Epithelial cell of proximal tubule (primary cell): ENCODE measurements at regions not wholly inside any gene's neighbourhood (a gene's known extent, or its start where the extent isn't known, plus 50 kb on each side); places are given as distances from the start of the nearest gene placed in this dataset.

Experiments used
- DNase-seq: peaks from one replicate; pipeline ENCODE4 v3.0.0-alpha.2; 2011; ENCODE audit warnings: low read depth
- H3K4me3 ChIP-seq: 2 replicates; pipeline ENCODE4 v1.5.1; 2011; ENCODE audit warnings: low read depth, mild to moderate bottlenecking, low read length
- TF ChIP-seq, protein P1 (sequence below): conservative IDR thresholded peaks from 2 replicates; pipeline ENCODE4 v1.5.1; 2012; ENCODE audit warnings: low read depth, mild to moderate bottlenecking, low read length

- TF ChIP-seq, protein P1, sequence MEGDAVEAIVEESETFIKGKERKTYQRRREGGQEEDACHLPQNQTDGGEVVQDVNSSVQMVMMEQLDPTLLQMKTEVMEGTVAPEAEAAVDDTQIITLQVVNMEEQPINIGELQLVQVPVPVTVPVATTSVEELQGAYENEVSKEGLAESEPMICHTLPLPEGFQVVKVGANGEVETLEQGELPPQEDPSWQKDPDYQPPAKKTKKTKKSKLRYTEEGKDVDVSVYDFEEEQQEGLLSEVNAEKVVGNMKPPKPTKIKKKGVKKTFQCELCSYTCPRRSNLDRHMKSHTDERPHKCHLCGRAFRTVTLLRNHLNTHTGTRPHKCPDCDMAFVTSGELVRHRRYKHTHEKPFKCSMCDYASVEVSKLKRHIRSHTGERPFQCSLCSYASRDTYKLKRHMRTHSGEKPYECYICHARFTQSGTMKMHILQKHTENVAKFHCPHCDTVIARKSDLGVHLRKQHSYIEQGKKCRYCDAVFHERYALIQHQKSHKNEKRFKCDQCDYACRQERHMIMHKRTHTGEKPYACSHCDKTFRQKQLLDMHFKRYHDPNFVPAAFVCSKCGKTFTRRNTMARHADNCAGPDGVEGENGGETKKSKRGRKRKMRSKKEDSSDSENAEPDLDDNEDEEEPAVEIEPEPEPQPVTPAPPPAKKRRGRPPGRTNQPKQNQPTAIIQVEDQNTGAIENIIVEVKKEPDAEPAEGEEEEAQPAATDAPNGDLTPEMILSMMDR, result no peak
- no peak overlapping the region for H3K4me3 ChIP-seq
- no peak for DNase-seq
Measured at GRCh38 chr1:4044967-4045366, 144.9 kb upstream of the C1orf174 start.

- TF ChIP-seq, protein P1, result no peak
- H3K4me3 ChIP-seq, result no peak overlapping the region
Measured at GRCh38 chr1:4045397-4046010, 145.4 kb upstream of the C1orf174 start.

GRCh38 chr1:4046836-4047461, 146.9 kb upstream of the C1orf174 start:
- DNase-seq, result no peak
- no peak overlapping the region for H3K4me3 ChIP-seq

More at GRCh38 chr1:4045397-4046010, 145.4 kb upstream of the C1orf174 start:
- no peak for DNase-seq

GRCh38 chr1:4047666-4048065, 147.6 kb upstream of the C1orf174 start:
- no peak overlapping the region for H3K4me3 ChIP-seq
- DNase-seq, result no peak
- TF ChIP-seq, protein P1, result no peak

More at GRCh38 chr1:4046836-4047461, 146.9 kb upstream of the C1orf174 start:
- TF ChIP-seq, protein P1, result no peak

GRCh38 chr1:4048076-4048475, 148.0 kb upstream of the C1orf174 start:
- TF ChIP-seq, protein P1, result no peak
- H3K4me3 ChIP-seq, result no peak overlapping the region
- no peak for DNase-seq

DNA sequence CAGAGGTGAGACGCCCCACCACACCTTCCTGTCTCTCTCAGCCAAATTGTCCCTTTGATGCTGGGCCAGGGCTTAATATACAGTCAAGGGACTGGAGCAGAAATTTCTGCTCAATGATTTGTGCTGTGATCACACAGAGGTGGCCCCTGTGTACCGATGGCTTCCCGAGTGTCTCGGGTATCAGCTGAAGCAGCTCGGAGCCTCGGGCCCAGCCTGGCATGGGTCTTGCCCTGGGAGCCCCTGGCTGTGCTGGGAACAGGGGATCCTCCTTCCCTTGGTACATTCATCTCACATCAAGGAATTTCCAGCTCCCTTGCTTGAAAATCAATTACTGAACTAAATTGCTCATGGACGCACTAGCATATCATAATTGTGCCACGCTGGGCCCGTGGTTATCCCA, 148.8 kb upstream of the C1orf174 start:
- TF ChIP-seq, protein P1, result no peak
- DNase-seq, result no peak
- no peak overlapping the region for H3K4me3 ChIP-seq

DNA sequence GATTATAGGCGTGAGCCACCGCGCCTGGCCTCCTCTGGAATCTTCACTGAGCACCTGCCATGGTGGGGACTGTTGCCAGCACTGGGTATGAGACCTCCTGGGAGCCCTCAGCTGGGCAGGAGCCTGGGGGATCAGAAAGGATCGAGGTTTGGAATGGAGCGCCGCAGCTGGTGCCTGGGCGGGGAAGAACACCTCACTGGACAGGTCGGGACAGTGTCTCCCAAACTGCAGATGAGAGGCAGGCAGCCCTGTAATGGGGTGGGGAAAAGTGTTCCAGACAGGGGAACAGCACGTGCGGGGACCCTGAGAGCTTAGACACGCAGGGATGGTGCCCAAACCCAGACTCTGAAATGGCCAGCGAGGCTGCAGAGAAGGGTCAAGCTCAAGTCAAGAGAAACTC, 150.9 kb upstream of the C1orf174 start:
- TF ChIP-seq, protein P1, result no peak

More for the DNA sequence above, 150.9 kb upstream of the C1orf174 start:
- DNase-seq, result no peak
- H3K4me3 ChIP-seq, result no peak overlapping the region
